NB4 (cell line): ENCODE measurements at regions not wholly inside any gene's neighbourhood (a gene's known extent, or its start where the extent isn't known, plus 50 kb on each side); places are given as distances from the start of the nearest gene placed in this dataset.

Experiments used
- DNase-seq: peaks from one replicate; pipeline ENCODE4 v3.0.0; 2010; ENCODE audit warnings: low read depth
- H3K4me3 ChIP-seq: one replicate; pipeline ENCODE4 v1.5.1; 2011; ENCODE audit warnings: mild to moderate bottlenecking, low read depth, low read length, moderate library complexity
- CTCF ChIP-seq: IDR thresholded peaks from one replicate; pipeline ENCODE4 v1.5.1; 2012; ENCODE audit warnings: low read depth, low read length
- MAX ChIP-seq: IDR thresholded peaks from 2 replicates; pipeline ENCODE4 v1.6.1; 2011; ENCODE audit warnings: low read depth, low read length
- MYC ChIP-seq: IDR thresholded peaks from 2 replicates; pipeline ENCODE4 v1.6.1; 2011; ENCODE audit warnings: low read depth, low read length
- POLR2A ChIP-seq: IDR thresholded peaks from 2 replicates; pipeline ENCODE4 v1.6.1; 2011; ENCODE audit warnings: mild to moderate bottlenecking; ENCODE audit not compliant: insufficient read length; ENCODE audit errors: extremely low read depth

- TF ChIP-seq CTCF (no peak), MAX (no peak), POLR2A (no peak), MYC (no peak)
- no peak for DNase-seq
- H3K4me3 ChIP-seq, result no peak overlapping the region
Observed at GRCh38 chr5:110082194-110082593, 392.5 kb downstream of the MAN2A1 start.

- no peak for DNase-seq
- no peak overlapping the region for H3K4me3 ChIP-seq
- TF ChIP-seq MAX, result no peak
- TF ChIP-seq MYC, result no peak
- no peak for TF ChIP-seq POLR2A
- no peak for TF ChIP-seq CTCF
Observed at GRCh38 chr5:110082863-110083262, 393.1 kb downstream of the MAN2A1 start.

DNA sequence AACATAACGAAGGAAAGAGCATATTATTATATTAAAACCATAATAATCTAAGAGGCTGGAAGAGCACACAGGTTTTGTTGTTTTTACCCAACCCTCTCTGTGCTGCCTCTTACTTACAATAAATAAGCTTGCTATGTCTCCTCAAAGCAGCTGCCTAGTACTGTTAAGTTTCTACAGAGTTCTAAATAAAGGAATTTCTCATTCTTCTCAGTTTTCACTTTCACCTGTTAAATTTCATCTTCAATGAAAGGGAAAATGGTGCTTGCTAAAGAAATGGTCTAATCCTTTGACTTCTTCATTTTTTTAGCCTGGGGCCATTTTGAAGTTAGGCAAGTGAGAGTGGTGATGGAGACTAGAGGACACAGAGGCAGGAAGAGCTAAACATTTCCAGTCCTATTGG, 396.1 kb downstream of the MAN2A1 start:
- no peak for DNase-seq
- TF ChIP-seq MYC, result no peak
- TF ChIP-seq CTCF, result no peak
- TF ChIP-seq MAX, result no peak
- TF ChIP-seq POLR2A, result no peak
- H3K4me3 ChIP-seq, result no peak overlapping the region

DNA sequence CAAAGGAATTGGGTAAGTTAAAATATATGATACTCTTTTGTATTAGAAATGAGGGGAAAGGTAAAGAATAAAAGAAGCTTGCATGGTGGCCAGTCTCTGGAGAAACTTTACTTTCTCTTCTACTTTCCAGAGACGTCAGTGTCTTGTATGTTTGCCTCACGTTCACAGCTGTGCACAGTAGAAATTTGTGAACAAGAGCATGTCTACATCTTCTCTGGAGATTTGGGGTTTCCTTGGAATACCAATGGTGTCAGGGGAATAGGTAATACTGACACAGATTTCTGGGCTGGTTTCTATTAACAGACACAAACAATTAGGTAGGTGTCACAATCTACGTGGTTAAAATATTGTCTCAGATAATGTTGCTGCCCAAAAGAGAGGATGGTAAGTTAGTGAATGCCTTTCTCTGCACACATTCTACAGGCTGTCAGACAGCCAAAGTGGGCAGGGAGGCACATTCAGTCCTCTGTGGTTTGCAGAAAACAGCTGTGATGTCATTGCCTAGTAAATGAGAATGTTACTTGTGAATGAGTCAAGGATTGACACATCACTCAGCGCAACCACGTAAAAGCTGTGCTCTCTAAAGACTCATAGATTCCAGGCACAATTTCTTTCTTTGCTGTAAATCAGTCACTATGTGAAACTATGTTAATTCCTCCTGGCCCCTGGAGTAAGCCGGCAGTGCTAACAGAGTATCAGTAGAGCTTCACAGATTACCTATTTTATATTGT, 397.1 kb downstream of the MAN2A1 start:
- no peak overlapping the region for H3K4me3 ChIP-seq
- peak; percentile 32 for DNase-seq
- TF ChIP-seq POLR2A (no peak), MAX (no peak), MYC (no peak), CTCF (no peak)

GRCh38 chr5:110087829-110088228, 398.1 kb downstream of the MAN2A1 start:
- DNase-seq, result no peak
- H3K4me3 ChIP-seq, result no peak overlapping the region
- no peak for TF ChIP-seq CTCF
- TF ChIP-seq MYC, result no peak
- TF ChIP-seq POLR2A, result no peak
- TF ChIP-seq MAX, result no peak
